ENCODE measurements at regions not wholly inside any gene's neighbourhood (a gene's known extent, or its start where the extent isn't known, plus 50 kb on each side); places are given as distances from the start of the nearest gene placed in this dataset.

GRCh38 chr21:15564907-15565306 lies 164.9 kb upstream of the USP25 start:
- Histone ChIP-seq H3K27ac (ENCODE audit: insufficient read length, low read depth, low read length) (no peak overlapping the region), H2BK5ac (ENCODE audit: insufficient read length, low read length) (no peak overlapping the region), H2BK15ac (ENCODE audit: low read depth, low read length) (no peak overlapping the region), H3K9me3 (ENCODE audit: control insufficient read depth, low read depth, low read length) (no peaks in the 10 kb centered on the region), H3K79me2 (ENCODE audit: insufficient read depth, low read length) (no peaks in the 10 kb centered on the region), H4K20me1 (ENCODE audit: control insufficient read depth, insufficient read depth, insufficient read length) (no peaks in the 10 kb centered on the region), H3K27me3 (ENCODE audit: insufficient read depth, low read length) (no peaks in the 10 kb centered on the region), H3K4ac (ENCODE audit: low read depth, low read length) (no peak overlapping the region), H2BK120ac (ENCODE audit: low read depth, low read length, poor library complexity, severe bottlenecking) (no peak overlapping the region), H3K79me1 (ENCODE audit: insufficient read depth, low read depth, low read length, poor library complexity, severe bottlenecking) (no peaks in the 10 kb centered on the region), H3T11ph (ENCODE audit: low read length) (no peak overlapping the region), H2BK12ac (ENCODE audit: insufficient read length, low read depth, low read length) (no peak overlapping the region), H4K8ac (replicated peaks; ENCODE audit: insufficient read length, low read depth, low read length) (no peak overlapping the region), H3K9ac (ENCODE audit: extremely low read depth, insufficient read length, low read length) (no peak overlapping the region), H3K14ac (ENCODE audit: insufficient read depth, low read length) (no peak overlapping the region), H4K5ac (ENCODE audit: insufficient read length, low read depth, low read length) (no peak overlapping the region), H3K18ac (ENCODE audit: insufficient read length, low read depth, low read length) (no peak overlapping the region), H3K4me2 (ENCODE audit: insufficient read depth, insufficient read length, low read length) (no peak overlapping the region), H2BK20ac (ENCODE audit: low read depth, low read length, poor library complexity, severe bottlenecking) (no peak overlapping the region), H3K56ac (ENCODE audit: insufficient read length, low read depth, low read length) (no peak overlapping the region), H4K91ac (ENCODE audit: insufficient read length, low read depth, low read length) (no peak overlapping the region), H2AK5ac (ENCODE audit: insufficient read length, low read length) (no peak overlapping the region), H3K23me2 (ENCODE audit: insufficient read length, low read depth, low read length, poor library complexity, severe bottlenecking) (no peaks in the 10 kb centered on the region), H2AFZ (ENCODE audit: low read length) (no peak overlapping the region), H3K23ac (ENCODE audit: insufficient read length, low read depth, low read length) (no peak overlapping the region), H3K4me1 (ENCODE audit: insufficient read depth, low read length) (peaks cover 8% of the 10 kb centered on the region; the same call in 1 of the 2 replicates)
- H3K9me3 Mint-ChIP-seq, result no peaks in the 10 kb centered on the region
- H3K4me1 Mint-ChIP-seq, result peaks cover 21 to 27% of the 10 kb centered on the region in 2 experiments
- no peak overlapping the region; a peak in 1 of 7 replicates for H3K27ac Mint-ChIP-seq
- H3K36me3 Mint-ChIP-seq (ENCODE audit: insufficient read depth in 1 of 3, low read depth in 3 of 3), result no peaks in the 10 kb centered on the region
- no peak for TF ChIP-seq CTCF (conservative IDR thresholded peaks at IDR 0.05)
- WGBS (ENCODE audit: extremely low coverage, insufficient read length, low lambda C conversion rate), result no CpG with 5 or more reads among the region's 4 CpGs
- DNase-seq, result no peak
- no peak overlapping the region for H3K4me3 Mint-ChIP-seq
- peaks cover 3% of the 10 kb centered on the region; the same call in 1 of the 2 replicates for H3K27me3 Mint-ChIP-seq (ENCODE audit: low read depth)
